DOHH2 (cell line): ENCODE measurements at regions not wholly inside any gene's neighbourhood (a gene's known extent, or its start where the extent isn't known, plus 50 kb on each side); places are given as distances from the start of the nearest gene placed in this dataset.

Experiments used
- CTCF ChIP-seq: fragments of 200-600 bp; sonication (generic); IDR thresholded peaks from one replicate; pipeline ENCODE4 v1.5.1; 2014; ENCODE audit warnings: antibody characterized with exemption, mild to moderate bottlenecking, low read depth, low read length; ENCODE audit not compliant: poor library complexity, severe bottlenecking
- EZH2phosphoT487 ChIP-seq: fragments of 200-600 bp; sonication (generic); IDR thresholded peaks from 2 replicates; pipeline ENCODE4 v1.6.1; 2017; ENCODE audit warnings: borderline replicate concordance, mild to moderate bottlenecking, antibody characterized with exemption, low read length, moderate library complexity, mixed read lengths

- TF ChIP-seq CTCF (no peak), EZH2phosphoT487 (no peak)
These were observed 554.9 kb downstream of the PLCL1 start for GRCh38 chr2:198359308-198359707.
